Thyroid gland (tissue), 4 donors: ENCODE measurements at regions not wholly inside any gene's neighbourhood (a gene's known extent, or its start where the extent isn't known, plus 50 kb on each side); places are given as distances from the start of the nearest gene placed in this dataset.

ENCODE experiments used
- DNase-seq, 2 donors: peaks; one replicate each; pipeline ENCODE4 v3.0.0-alpha.2; 2019
- H3K27ac ChIP-seq, 3 donors: fragments of 200-600 bp; sonication (generic); 1 replicate in 2 of 3; 2 replicates in 1 of 3; pipeline ENCODE4 v1.5.1; 2016 to 2019; ENCODE audit warnings: mild to moderate bottlenecking in 1 of 3, moderate library complexity in 1 of 3
- H3K27me3 ChIP-seq: fragments of 200-600 bp; sonication (generic); one replicate; pipeline ENCODE4 v1.5.1; 2019
- H3K36me3 ChIP-seq, 2 donors: fragments of 200-600 bp; sonication (generic); one replicate each; pipeline ENCODE4 v1.5.1; 2016 to 2019
- H3K4me1 ChIP-seq, 2 donors: fragments of 200-600 bp; sonication (generic); one replicate each; pipeline ENCODE4 v1.5.1; 2017 to 2019
- H3K4me3 ChIP-seq, 3 donors: fragments of 200-600 bp; sonication (generic); replicated peaks in 1 of 3; 1 replicate in 2 of 3; 2 replicates in 1 of 3; pipeline ENCODE4 v1.5.1; 2016; ENCODE audit warnings: mild to moderate bottlenecking in 1 of 3
- H3K9me3 ChIP-seq: fragments of 200-600 bp; sonication (generic); one replicate; pipeline ENCODE4 v1.5.1; 2017
- POLR2A ChIP-seq, 2 donors: fragments of 450-650 bp; IDR thresholded peaks; one replicate each; pipeline ENCODE4 v1.6.1; 2017; ENCODE audit warnings: antibody characterized with exemption in 2 of 2, mild to moderate bottlenecking in 2 of 2, moderate library complexity in 1 of 2
- WGBS, 2 donors: methylation state at CpG; one replicate each; pipeline ENCODE4 v1.1.5; 2017; 5-methylcytosine and 5-hydroxymethylcytosine counted together
- intact Hi-C: fragments of 100-400 bp; cut with DNase I; formaldehyde crosslinking; loops from one replicate; pipeline ENCODE4 v1.15.1; 2023
- TF ChIP-seq, protein P1 (sequence below), 6 experiments: fragments of 200-600 bp in 3 of 6; fragments of 450-650 bp in 3 of 6; sonication (generic) in 3 of 6; IDR thresholded peaks; one replicate each; pipeline ENCODE4 v1.5.1; 2016 to 2019; ENCODE audit warnings: antibody characterized with exemption in 6 of 6, mild to moderate bottlenecking in 2 of 6, inconsistent platforms in 1 of 6, moderate library complexity in 1 of 6

DNA sequence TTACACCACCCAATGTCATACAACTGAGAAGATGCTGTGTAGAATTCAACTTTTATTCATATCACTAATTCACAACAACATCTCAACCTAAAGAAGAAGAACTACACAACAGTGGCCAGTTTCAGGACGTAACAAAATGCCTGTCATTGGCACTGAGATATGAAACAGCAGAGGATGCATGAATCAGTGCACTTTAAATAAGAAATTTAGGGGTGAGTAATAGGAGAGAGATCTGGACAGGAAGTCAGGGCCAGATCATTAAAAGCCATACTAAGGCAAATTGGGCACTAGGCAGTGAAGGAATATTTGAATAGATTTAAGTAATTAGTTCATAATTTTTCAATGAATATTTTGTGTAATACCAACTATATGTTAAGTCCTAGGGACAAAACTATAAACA lies 510.5 kb downstream of the PLPP3 start:
- DNase-seq = no peak
- WGBS, 2 donors = 77 to 85% methylated on average over 1 of the region's 1 CpG
- Histone ChIP-seq H3K9me3 (no peaks in the 10 kb centered on the region), H3K4me3 (no peak overlapping the region), H3K27me3 (no peaks in the 10 kb centered on the region), H3K36me3 (no peaks in the 10 kb centered on the region), H3K4me1 (peaks cover 12 to 16% of the 10 kb centered on the region in 2 donors), H3K27ac (no peak overlapping the region)
- TF ChIP-seq POLR2A (IDR thresholded peaks at IDR 0.05) = no peak
- TF ChIP-seq, protein P1, sequence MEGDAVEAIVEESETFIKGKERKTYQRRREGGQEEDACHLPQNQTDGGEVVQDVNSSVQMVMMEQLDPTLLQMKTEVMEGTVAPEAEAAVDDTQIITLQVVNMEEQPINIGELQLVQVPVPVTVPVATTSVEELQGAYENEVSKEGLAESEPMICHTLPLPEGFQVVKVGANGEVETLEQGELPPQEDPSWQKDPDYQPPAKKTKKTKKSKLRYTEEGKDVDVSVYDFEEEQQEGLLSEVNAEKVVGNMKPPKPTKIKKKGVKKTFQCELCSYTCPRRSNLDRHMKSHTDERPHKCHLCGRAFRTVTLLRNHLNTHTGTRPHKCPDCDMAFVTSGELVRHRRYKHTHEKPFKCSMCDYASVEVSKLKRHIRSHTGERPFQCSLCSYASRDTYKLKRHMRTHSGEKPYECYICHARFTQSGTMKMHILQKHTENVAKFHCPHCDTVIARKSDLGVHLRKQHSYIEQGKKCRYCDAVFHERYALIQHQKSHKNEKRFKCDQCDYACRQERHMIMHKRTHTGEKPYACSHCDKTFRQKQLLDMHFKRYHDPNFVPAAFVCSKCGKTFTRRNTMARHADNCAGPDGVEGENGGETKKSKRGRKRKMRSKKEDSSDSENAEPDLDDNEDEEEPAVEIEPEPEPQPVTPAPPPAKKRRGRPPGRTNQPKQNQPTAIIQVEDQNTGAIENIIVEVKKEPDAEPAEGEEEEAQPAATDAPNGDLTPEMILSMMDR (IDR thresholded peaks at IDR 0.05) = no peak
- intact Hi-C loops = loop anchor here (10.0 kb wide), 1 partner anchor 506 kb away; the partner anchor contains the start of gene PLPP3

DNA sequence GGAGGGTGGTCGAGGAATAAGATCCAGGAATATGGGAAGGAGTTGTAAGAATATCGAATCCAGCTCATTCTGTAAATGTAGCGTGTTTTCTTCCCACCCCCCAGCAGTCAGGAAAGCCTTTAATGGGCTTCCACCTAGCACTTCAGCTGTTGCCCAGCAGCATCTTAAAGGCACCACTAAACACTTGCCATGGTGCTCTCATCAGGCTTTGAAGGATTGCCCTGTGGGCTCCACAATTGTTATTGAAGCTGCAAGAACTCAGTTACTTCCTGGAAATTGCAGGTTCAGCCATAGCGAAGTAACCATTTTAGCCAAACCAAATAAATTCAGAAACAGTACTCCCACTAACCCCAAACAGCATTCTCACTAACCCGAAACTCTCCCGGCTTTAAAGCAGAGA lies 511.2 kb downstream of the PLPP3 start:
- no peak for TF ChIP-seq POLR2A (IDR thresholded peaks at IDR 0.05)
- TF ChIP-seq, protein P1 (IDR thresholded peaks at IDR 0.05) = no peak
- H3K4me1 ChIP-seq = peaks cover 5 to 14% of the 10 kb centered on the region in 2 donors
- DNase-seq = no peak
- no peaks in the 10 kb centered on the region for H3K9me3 ChIP-seq
- intact Hi-C loops = loop anchor here (10.0 kb wide), 1 partner anchor 507 kb away; the partner anchor contains the start of gene PLPP3
- H3K27ac ChIP-seq = no peak overlapping the region
- no peaks in the 10 kb centered on the region for H3K36me3 ChIP-seq
- H3K4me3 ChIP-seq = no peak overlapping the region
- H3K27me3 ChIP-seq = no peaks in the 10 kb centered on the region
- WGBS, 2 donors = 85 to 93% methylated on average over 6 of the region's 6 CpGs

DNA sequence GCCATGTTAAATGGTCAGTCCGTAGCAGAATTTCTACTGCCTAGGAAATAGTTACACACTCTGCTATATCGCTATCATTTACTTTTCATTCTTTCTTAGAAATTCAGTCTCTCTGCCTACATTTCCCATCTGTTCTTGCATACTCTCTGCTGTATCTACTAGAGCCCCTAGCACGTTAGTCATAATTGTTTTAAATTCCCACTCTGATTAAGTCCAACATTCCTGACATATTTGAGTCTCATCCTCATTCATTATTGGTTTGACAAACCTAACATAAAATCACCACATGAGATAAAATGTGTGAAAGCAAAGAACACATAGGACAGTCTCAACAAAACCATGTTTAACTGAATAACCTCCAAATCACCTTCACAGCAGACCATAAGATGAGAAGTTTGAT lies 513.6 kb downstream of the PLPP3 start:
- Histone ChIP-seq H3K36me3 (no peaks in the 10 kb centered on the region), H3K27me3 (no peaks in the 10 kb centered on the region), H3K4me1 (peaks cover 13 to 23% of the 10 kb centered on the region in 2 donors), H3K4me3 (no peak overlapping the region), H3K27ac (no peak overlapping the region), H3K9me3 (no peaks in the 10 kb centered on the region)
- no peak for TF ChIP-seq POLR2A (IDR thresholded peaks at IDR 0.05)
- TF ChIP-seq, protein P1 (IDR thresholded peaks at IDR 0.05) = no peak
- 74 to 88% methylated on average over 3 of the region's 3 CpGs for WGBS, 2 donors
- intact Hi-C loops = loop anchor here (10.0 kb wide), 1 partner anchor 509 kb away; the partner anchor contains the start of gene PLPP3
- no peak for DNase-seq

DNA sequence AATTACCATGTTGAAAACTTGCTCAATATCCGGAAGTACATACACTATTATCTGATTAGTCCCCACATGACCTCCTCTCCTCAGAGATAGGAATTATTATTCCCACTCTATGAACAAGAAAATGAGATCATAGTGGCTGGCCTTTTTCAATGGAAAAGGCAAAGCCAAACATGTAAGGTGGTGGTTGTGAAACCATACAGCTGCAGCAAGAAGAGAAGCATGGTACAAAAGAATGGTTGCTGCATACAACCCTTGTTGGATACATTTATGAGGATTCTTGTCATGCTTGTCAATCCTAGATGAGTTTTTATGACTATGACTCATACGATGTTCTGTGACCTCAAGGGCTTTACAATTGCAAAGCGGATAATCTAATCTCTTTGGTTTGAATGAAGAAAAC lies 514.7 kb downstream of the PLPP3 start:
- WGBS, 2 donors = 89 to 94% methylated on average over 3 of the region's 3 CpGs
- peaks cover 22 to 33% of the 10 kb centered on the region in 2 donors for H3K4me1 ChIP-seq
- intact Hi-C loops = loop anchor here (10.0 kb wide), 1 partner anchor 510 kb away; the partner anchor contains the start of gene PLPP3

DNA sequence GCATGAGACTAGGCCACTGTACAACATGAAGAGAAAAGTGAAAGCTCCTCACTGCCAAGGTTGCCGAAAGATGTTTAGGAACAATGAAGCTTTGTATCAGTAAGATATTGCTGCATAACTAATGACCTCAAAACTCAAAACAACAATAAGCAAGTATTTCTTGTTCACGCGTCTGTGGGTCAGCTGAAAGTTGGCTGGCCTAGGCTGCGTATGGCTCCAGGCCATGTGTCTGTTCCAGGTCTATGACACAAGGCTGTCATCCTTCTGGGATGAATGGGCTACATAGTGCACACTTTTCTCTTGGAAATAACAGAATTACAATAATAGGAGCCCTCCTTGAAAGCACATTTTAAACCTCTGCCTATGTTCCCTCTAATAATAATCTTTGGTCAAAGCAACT lies 515.9 kb downstream of the PLPP3 start:
- H3K4me1 ChIP-seq = peaks cover 22 to 39% of the 10 kb centered on the region in 2 donors
- peak in 1 of 2 donors; percentile 24 for DNase-seq
- no peaks in the 10 kb centered on the region for H3K27me3 ChIP-seq
- no peak for TF ChIP-seq POLR2A (IDR thresholded peaks at IDR 0.05)
- TF ChIP-seq, protein P1 (IDR thresholded peaks at IDR 0.05) = no peak
- H3K9me3 ChIP-seq = no peaks in the 10 kb centered on the region
- H3K36me3 ChIP-seq = no peaks in the 10 kb centered on the region
- H3K4me3 ChIP-seq = no peak overlapping the region
- peak overlapping the region in 2 of 3 donors; percentile 73 to 88 for H3K27ac ChIP-seq
- intact Hi-C loops = loop anchor here (10.0 kb wide), 1 partner anchor 511 kb away; the partner anchor contains the start of gene PLPP3
- 68 to 93% methylated on average over 4 of the region's 4 CpGs for WGBS, 2 donors

More for the DNA sequence above, 514.7 kb downstream of the PLPP3 start:
- Histone ChIP-seq H3K27ac (no peak overlapping the region), H3K27me3 (no peaks in the 10 kb centered on the region), H3K36me3 (no peaks in the 10 kb centered on the region), H3K9me3 (no peaks in the 10 kb centered on the region), H3K4me3 (no peak overlapping the region)
- TF ChIP-seq, protein P1 (IDR thresholded peaks at IDR 0.05) = no peak
- no peak for TF ChIP-seq POLR2A (IDR thresholded peaks at IDR 0.05)
- DNase-seq = no peak
